HG03095 (cell line): ENCODE measurements at regions not wholly inside any gene's neighbourhood (a gene's known extent, or its start where the extent isn't known, plus 50 kb on each side); places are given as distances from the start of the nearest gene placed in this dataset.

Source experiments
- ATAC-seq: cut with Tn5 transposase; IDR thresholded peaks from one replicate; pipeline ENCODE4 v1.9.1; 2021; ENCODE audit warnings: moderate library complexity; ENCODE audit not compliant: unreplicated experiment

GRCh38 chr1:193799948-193800690, 613.7 kb upstream of the B3GALT2 start:
- no peak for ATAC-seq

- no peak for ATAC-seq
Observed at GRCh38 chr1:193799371-193799770, 613.0 kb upstream of the B3GALT2 start.

- ATAC-seq: no peak
Observed at GRCh38 chr1:193794239-193794638, 607.8 kb upstream of the B3GALT2 start.

- ATAC-seq: no peak
Observed at GRCh38 chr1:193791746-193792145, 605.3 kb upstream of the B3GALT2 start.

- ATAC-seq: no peak
Observed at GRCh38 chr1:193787061-193787460, 600.6 kb upstream of the B3GALT2 start.

- no peak for ATAC-seq
Observed at GRCh38 chr1:193785850-193786420, 599.5 kb upstream of the B3GALT2 start.

- ATAC-seq: no peak
Observed at GRCh38 chr1:193774536-193775323, 588.3 kb upstream of the B3GALT2 start.

GRCh38 chr1:193771596-193771995, 585.2 kb upstream of the B3GALT2 start:
- ATAC-seq: no peak

- ATAC-seq: no peak
Observed at GRCh38 chr1:193769651-193770050, 583.2 kb upstream of the B3GALT2 start.

GRCh38 chr1:193767886-193768285, 581.5 kb upstream of the B3GALT2 start:
- ATAC-seq: no peak

GRCh38 chr1:193766329-193766728, 579.9 kb upstream of the B3GALT2 start:
- ATAC-seq: no peak

- ATAC-seq: no peak
Observed at GRCh38 chr1:193763266-193763665, 576.9 kb upstream of the B3GALT2 start.

GRCh38 chr1:193762236-193762635, 575.8 kb upstream of the B3GALT2 start:
- ATAC-seq: no peak

GRCh38 chr1:193755441-193755840, 569.0 kb upstream of the B3GALT2 start:
- ATAC-seq: no peak

GRCh38 chr1:193754732-193755427, 568.5 kb upstream of the B3GALT2 start:
- no peak for ATAC-seq

- ATAC-seq: no peak
Observed at GRCh38 chr1:193754151-193754550, 567.7 kb upstream of the B3GALT2 start.

- ATAC-seq: no peak
Observed at GRCh38 chr1:193753038-193753756, 566.8 kb upstream of the B3GALT2 start.

GRCh38 chr1:193749868-193750267, 563.5 kb upstream of the B3GALT2 start:
- no peak for ATAC-seq

GRCh38 chr1:193747579-193747978, 561.2 kb upstream of the B3GALT2 start:
- ATAC-seq: no peak

GRCh38 chr1:193741228-193741627, 554.8 kb upstream of the B3GALT2 start:
- ATAC-seq: no peak

- no peak for ATAC-seq
Observed at GRCh38 chr1:193740762-193741161, 554.3 kb upstream of the B3GALT2 start.
